ENCODE measurements at regions not wholly inside any gene's neighbourhood (a gene's known extent, or its start where the extent isn't known, plus 50 kb on each side); places are given as distances from the start of the nearest gene placed in this dataset.
A peak's percentile ranks its signal among the peaks of the same experiment; 100 is the strongest.

DNA sequence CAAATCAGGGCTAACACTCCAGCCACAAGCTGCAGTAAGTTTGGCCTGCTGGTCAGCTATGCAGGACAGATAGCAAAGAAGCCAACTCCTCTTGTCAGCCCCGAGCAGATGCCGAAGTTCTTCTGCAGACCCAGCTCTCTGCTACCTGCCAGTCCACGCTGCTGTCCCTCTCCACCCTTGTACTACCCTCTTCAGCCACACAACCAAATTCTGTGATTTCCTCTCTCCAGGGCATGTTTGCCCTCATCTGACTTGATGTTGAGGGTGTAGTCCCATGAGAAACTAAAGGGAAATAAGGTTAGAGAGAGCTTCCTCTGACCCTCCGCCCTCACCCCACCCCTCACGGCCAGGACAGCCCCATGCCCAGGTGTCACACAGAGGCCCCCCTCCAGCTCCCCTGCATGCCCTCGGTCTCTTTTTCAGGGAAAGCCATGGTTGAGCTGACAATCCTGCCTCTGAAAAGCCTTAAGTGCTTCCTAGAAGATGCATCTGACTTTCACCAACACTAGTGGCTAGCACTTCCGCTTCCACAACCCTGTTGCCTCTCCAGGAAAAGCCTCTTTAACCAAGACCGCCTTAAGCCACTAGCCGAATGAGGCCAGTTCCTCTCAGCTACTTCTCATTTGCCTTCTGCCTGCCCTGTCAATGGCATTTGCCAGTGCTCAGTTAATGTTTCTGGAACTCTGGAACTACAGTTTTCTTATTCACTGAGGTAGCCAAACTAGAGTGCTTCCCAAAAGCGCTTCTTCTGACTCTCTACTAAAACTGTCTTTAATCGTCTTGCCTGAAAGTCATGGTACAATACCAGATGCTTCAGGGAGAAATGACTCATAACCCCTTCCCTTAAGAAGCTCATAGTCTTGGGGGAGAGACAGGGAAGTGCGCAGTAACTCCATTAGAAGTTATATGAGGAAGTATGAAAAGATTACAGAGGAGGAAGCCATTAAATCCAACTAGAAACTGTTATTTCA, 300.4 kb upstream of the STT3B start:
- peak; percentile 65 for ATAC-seq
- intact Hi-C loops (cut with micrococcal nuclease), result no loop called here
- no peak for DNase-seq

DNA sequence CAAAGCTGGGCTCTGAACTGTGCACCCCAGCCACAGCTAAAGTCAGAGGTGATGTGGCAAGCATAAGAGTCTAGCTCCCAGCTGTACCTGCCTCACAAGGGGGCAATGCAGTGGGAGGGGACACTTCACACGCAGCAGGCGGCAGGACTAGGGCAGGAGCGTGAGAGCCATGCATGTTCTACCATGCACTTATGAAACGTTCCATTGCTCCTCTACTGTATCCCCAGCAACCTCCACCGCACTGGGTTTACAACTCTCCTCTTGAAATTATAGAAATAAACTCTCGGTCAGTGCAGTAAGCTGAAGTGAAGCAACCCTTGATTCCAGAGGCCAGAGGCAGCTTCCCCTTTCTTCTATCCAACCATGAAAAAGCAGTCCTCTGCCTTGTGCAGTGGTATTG, 298.6 kb upstream of the STT3B start:
- no peak for ATAC-seq
- no peak for DNase-seq
- intact Hi-C loops (cut with micrococcal nuclease), result no loop called here

DNA sequence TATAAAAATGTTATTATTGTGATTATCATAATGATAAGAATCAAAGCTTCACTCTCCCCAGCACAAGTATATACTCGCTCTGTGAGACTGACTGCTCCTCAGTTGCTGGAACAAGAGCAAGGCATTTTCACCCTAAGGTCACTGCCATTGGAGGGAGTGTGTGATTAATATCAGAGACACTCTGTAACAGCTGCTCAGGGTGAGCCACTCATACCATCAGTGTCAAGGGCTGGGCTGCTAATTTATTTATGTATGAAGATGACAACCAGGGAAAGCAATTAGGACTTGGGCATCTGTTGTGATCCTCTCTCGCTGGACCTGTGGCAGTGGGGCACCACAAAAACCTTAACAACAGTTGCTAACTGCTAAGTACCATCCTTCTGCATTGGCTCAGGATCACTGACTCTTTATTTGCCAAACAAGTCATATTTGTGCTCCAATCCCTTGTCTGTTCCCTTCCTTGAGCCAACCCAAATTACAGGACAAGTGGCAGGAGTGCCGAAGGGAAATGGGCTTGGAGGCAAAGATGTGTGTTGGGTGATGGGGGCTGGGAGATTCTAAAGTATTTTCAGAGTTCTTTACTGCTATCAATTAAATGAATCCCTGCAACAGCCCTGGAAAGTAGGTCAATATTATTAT, 297.5 kb upstream of the STT3B start:
- DNase-seq (no peak), ATAC-seq (no peak)
- intact Hi-C loops (cut with micrococcal nuclease), result no loop called here

DNA sequence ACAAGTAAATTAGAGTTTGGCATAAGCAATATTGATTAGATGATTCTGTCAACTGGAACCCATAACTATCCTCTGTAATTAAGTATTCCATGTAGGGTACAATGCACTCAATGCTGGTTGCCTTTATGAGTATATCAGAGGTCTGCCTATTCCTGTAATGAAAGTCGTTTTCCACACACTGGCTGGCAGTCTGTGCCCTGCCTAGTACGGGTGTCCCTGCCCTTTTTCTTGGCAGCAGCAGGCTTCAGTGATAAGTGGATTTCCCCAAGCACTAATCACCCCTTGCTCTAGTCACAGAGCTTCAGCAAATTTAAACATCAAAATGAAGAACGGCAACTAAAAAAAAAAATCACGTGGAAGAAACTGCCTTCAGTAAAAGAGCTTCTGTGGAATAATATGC, 294.8 kb upstream of the STT3B start:
- no peak for DNase-seq
- peak; percentile 45 for ATAC-seq
- intact Hi-C loops (cut with micrococcal nuclease), result no loop called here

DNA sequence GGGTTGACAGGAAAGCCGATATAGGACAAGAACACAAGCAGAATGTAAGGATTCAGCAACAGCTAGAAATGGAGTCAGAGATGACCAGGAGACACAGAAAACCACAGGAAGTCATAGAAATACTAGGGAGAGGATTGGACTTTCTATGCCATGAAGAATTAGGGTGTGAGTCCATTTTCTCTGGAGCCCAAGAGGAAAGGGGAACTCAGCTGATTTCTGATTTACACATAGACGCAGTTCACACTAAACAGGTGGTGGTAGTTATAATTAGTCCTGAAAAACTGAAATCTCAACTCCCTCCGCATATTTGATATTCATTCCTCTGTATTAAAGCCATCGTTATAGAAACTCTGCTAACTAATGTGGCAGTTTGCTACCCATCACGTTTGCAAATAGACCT, 292.7 kb upstream of the STT3B start:
- ATAC-seq, result no peak

DNA sequence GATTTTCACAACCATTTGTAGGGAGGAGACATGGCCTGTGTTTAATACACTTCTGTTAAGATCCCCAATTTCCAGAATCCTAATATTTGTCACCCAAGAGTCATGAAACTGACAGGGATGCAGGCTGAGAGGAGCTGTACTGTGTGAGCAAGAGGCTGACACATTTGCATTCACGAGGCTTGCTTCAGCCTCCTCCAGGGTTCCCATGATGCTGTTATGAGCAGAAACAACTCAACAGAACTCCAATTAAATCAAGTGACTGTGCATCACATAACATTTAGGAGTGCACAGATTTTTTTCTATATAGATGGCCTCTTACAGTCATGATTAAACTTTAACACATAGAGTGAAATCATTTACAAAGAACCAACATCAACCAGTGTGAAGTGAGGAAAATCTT, 292.3 kb upstream of the STT3B start:
- ATAC-seq, result no peak
- DNase-seq, result no peak

More for the DNA sequence above, 292.7 kb upstream of the STT3B start:
- intact Hi-C loops (cut with micrococcal nuclease), result no loop called here
- DNase-seq, result no peak

DNA sequence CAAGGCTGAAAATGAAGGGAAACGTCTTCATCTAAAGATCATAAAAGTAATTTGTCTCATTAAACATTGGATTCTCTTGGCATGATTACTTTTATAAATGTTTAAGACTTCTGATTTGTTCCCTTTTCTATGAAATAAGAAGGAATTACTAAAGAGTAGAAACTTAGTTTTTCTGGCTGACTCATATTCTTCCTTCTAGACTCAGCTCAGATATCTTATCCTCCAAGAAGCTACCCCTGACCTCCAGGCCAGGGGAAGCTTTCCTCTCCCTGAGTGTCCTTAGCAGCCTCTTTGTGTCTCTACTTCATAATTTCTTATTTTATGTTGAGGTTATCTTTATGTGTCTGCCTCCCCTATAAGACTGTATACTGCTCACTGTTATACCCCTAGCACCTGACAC, 291.9 kb upstream of the STT3B start:
- DNase-seq, result no peak
- ATAC-seq, result no peak
- intact Hi-C loops (cut with micrococcal nuclease), result no loop called here

More for the DNA sequence above, 292.3 kb upstream of the STT3B start:
- intact Hi-C loops (cut with micrococcal nuclease), result no loop called here

DNA sequence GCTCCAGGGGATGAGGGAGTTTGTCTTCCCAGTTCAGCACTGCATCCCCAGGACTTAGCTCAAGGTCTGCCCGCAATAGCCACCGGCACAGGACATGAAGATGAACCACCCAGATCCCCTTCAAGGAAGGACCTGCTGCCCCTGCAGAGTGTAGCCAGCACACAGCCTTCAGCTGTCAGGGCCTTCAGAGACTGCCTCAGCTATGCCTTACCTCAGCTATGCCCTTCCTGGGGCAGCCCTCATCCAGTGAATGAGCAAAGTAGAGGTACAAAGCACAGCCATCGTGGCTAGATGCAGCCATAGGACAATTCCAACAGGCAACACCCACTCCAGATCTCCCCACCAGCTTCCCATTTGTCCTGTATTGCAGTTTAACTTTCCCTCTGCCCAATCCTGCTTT, 291.2 kb upstream of the STT3B start:
- no peak for ATAC-seq
- intact Hi-C loops (cut with micrococcal nuclease), result no loop called here
- DNase-seq, result no peak

DNA sequence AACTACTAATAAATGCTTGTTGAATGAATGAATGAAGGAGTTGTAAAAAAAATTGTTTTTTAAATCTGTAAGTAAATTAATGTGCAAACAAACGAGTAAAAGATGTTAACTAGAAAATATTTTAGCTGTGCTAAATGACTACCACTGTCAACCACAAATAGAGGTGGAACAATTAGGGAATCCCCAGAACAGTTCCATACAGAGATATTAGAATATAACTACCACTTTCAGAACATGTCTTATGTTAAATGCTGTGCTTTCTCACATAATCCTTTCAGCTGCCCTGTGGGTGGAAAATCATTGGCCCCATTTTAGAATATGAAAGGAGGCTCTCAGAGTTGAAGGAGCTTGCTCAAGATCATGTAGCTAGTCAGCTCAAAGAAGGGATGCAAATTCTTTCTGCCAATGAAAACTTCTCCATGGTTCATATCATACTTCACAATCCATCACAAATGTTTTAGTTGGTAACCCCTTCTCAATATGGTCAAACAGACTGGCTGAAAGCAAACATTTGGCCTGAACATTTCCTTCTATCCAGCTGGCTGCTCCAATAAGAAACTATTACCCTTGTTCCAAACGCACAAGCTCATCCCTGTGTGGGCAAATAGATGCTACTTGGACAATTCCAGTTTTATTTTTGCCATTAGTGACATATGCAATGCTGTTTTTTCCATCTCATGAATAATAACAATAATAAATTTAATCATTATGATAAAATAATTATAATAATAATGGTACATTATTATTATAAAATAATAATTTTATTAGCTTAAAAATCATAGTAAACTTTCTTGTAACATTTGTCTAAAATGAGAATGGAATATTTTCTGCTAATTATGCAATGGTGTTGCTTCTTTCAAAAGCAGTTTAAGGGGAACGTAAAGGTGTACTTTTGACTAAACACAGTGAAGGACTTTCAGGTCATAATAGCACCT, 290.4 kb upstream of the STT3B start:
- no peak for ATAC-seq
- intact Hi-C loops (cut with micrococcal nuclease), result no loop called here
- DNase-seq, result no peak

DNA sequence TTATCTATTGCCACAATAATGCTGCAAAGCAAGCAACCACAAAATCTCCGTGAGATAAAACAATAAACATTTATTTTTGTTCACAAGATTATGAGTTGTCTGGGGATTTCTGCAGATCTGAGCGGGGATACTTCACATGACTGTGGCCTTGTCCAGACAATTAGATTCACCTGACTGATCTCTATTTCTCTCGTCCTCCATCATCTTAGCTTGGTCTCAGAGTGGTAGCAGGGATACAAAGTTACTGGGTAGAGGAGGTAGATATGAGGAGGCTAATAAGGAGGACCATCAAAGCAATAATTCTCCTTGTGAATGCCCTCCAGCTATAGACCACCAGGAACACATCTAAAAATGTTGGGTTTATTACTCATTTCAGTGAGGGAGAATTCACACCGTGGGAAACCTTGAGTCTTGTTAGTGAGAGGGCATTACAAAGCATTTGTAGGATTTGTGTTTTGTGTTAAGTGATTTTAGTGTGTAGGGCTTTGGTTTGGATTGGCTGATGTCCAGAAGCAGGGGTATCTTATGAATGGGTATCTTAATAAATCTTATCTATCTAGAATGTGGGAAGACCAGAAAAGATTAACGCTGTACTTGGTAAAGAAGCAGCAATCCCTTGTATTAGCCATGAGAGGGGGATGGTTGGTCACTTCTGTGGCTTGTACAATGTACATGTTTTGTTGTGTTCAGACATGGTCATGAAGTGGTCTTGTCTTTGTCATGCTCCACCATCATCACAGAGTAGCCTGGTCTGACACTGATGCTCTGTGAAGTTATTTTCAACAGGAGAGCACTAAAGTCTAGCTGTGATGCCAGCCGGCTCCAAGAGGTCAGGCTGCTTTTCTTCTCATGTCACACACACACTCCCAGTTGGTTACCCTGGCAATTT, 287.6 kb upstream of the STT3B start:
- no peak for ATAC-seq
- no peak for DNase-seq
- intact Hi-C loops (cut with micrococcal nuclease), result no loop called here

DNA sequence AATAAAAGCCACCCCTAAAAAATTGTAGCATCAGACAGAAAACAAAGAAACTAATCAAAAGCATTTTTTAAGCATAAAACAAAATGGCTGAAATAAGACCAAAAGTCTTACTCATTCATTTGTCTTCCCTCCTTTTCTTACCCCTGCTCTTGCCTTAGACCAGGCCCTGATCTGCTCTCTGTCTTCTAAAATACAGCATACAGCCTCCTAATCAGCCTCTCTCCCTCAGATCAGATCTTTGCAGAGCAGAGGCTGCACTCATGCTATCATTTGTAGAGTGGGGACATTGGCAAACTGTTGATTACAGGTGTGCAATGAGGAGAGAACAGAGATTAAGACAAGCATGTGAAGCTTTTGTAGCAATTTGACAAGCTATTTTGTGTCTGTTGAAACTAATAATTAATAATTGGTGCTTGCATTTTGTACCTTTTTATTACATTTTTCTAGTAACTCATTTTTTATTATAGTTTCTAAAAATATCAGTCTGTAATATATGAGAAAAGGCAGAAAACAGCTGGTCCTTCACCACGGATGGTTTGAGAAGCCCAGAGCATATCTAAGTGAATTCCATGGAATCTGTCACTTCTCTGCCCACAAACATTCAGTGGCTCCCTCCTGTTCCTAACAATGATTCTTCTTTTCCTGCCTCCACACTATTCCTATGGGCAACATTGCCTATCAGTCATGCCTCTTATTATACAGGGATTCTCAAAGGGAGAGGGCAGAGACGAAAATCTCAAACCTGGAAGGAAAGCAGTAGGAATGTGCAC, 286.2 kb upstream of the STT3B start:
- ATAC-seq (no peak), DNase-seq (no peak)
- intact Hi-C loops (cut with micrococcal nuclease), result no loop called here

DNA sequence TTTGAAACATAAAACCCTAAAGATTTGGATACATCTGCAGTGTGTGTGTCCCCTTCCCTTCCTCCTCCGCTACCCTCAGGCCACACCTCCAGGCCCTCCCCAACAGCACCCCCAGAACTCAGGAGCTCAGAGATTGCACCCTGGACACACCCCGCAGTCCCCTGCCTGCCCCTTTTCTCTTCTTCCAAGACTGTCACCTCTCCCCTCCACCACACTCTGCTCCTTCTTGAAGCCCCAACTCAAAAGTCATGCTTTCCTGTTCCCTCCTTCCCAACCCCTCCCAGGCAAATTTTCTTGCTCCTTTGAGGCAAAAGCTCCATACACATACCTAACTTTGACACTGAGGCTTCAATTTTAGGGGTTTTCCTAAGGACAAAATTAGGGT, 285.7 kb upstream of the STT3B start:
- intact Hi-C loops (cut with micrococcal nuclease), result no loop called here
- no peak for ATAC-seq
- no peak for DNase-seq

DNA sequence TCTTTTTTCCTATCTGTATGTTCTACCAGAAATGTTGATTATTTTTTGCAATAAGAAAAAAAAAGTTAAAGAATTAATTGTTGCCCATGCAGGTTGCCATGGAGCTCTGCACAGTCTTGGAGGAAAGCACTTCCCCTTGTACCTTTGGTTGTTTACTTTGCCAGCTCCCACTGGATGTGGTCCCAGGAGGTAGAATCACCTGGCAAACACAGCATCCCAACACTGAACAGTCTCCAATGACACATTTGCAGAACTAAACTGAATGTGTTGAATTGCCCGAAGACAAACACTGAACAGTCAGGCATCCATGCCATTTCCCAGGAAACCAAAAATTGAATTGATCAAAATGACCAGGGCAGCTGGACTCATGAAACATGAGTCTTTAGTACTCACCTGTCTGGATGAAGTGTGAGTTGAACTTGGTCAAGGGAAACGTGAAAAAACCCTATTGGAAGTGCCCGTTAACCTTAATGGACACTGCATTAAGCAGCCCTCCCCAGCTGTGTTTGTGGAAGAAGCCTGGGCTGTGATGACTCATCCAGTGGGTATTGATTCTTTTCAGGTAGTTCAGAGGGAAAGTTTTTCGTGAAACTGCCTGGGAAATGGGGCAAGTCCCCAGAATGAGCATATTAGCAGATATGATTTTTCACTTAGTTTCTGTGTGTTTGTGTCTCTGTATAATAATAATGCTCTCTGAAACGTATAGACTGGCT, 284.7 kb upstream of the STT3B start:
- intact Hi-C loops (cut with micrococcal nuclease), result no loop called here

DNA sequence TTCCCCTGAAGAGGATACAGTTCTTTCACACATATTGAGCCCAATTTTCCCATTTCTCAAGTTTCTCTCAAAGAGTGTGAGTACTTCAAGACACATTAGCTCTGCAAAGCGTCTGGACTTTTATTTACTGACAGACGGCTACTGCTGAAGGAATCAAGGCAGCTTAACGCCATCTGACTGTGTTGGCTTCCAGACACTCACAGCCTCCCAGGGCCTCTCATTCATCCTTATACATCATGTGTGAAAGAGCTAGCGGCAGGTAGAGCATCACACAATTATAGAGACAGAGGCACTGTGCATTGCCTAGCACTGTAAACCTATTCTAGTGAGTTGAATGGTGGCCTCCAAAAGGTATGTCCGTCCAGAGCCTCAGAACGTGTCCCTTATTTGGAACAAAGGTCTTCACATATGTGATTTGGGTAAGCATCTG, 284.1 kb upstream of the STT3B start:
- intact Hi-C loops (cut with micrococcal nuclease), result no loop called here
- no peak for ATAC-seq

More for the DNA sequence above, 284.7 kb upstream of the STT3B start:
- no peak for ATAC-seq
- DNase-seq, result no peak

DNA sequence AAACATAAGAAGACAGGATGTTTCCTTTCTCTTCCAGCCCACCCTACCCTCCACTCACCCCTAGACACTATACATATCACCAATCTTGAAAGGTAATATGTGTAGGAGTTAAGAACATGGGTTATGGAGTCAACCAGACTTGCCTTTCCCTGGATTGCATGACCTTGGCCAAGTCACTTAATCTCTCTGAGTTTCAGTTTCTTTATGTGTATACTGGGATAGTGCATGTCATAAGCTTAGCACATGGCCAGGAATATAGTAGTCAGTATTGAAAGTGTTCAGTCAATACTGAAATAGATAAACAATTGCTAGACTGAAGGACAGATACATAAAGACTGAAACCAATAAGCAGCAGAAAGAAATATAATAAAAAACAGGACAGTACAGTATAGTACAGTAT, 283.2 kb upstream of the STT3B start:
- ATAC-seq (no peak), DNase-seq (no peak)
- intact Hi-C loops (cut with micrococcal nuclease), result no loop called here

More for the DNA sequence above, 284.1 kb upstream of the STT3B start:
- DNase-seq, result no peak

DNA sequence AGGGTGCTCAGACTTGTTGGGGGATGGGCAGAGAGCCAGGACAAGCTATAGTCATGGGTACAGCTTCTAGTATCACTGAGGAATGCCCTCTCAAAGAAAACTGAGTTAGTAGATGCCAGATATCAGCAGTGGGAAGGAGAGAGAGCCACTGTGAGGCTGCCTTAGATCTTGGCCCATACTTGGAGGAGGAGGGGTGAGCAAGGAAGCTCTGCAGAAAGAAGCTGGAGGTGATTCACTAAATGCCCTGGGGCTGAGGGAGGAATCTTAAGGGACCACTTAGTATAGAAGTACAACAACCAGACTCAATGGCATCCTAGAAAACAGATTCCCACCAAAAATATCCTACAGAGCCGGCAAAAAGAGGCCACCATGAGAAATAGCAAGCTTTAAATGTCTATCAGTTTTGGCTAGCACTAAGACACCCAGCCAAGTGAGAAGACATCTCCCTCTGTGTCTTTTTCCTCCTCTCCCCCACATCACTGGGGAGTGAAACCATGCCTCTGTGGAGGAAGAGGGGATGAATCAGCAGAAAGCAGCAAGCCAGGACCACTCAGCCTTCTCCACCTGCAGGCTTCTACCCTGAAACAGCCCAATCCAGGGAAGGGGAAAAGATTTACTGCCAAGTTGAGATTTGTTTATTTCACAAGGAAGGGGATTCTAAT, 282.5 kb upstream of the STT3B start:
- DNase-seq, result no peak
- no peak for ATAC-seq
- intact Hi-C loops (cut with micrococcal nuclease), result no loop called here

DNA sequence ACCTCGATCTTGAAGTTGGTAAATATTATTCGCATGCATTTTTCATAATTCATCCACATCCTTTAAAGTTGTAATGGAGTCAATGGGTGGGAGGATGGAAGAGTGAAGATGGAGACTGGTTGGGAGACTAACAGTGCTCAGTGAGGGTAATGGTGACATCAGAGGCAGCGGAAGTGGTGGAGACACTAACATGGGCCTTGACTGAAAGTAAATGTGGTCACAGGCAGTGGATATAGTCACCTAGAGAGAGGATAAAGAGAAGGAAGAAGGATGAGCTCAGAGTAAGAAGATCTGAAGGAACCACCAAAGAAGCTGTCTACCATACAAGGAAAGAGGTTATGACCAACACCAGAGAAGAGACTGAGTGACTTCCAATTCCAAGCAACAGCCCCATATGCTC, 281.6 kb upstream of the STT3B start:
- intact Hi-C loops (cut with micrococcal nuclease), result no loop called here
- ATAC-seq (no peak), DNase-seq (no peak)
